ENCODE measurements at regions not wholly inside any gene's neighbourhood (a gene's known extent, or its start where the extent isn't known, plus 50 kb on each side); places are given as distances from the start of the nearest gene placed in this dataset.

DNA sequence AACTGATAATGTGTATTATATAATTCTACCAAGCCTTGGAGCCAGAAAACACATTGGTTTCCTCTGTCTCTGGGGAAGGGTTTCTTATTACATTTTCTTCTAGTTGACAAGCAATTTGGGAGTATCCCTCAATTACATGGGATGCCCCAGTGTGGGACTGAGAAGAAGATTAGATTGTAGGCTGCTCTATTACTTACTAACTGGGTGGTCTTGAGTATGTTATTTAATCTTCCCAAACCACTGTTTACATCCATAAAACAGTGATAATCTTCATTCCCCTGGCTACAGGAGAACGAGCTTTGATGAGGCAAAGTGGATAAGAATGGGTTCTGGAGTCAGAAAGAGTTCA lies 105.8 kb downstream of the TSEN15 start:
- TF ChIP-seq POLR2A (IDR thresholded peaks at IDR 0.05; ENCODE audit: low read depth, low read length) (no peak), SPI1 (IDR thresholded peaks at IDR 0.05; ENCODE audit: low read depth, low read length) (no peak), POLR2AphosphoS5 (IDR thresholded peaks at IDR 0.05; ENCODE audit: low read depth, low read length) (no peak)

Measured in GM12891 (cell line).